HG03469 (cell line): ENCODE measurements at regions not wholly inside any gene's neighbourhood (a gene's known extent, or its start where the extent isn't known, plus 50 kb on each side); places are given as distances from the start of the nearest gene placed in this dataset.

Source experiments
- ATAC-seq: cut with Tn5 transposase; IDR thresholded peaks from one replicate; pipeline ENCODE4 v1.9.1; 2021; ENCODE audit warnings: mild to moderate bottlenecking, moderate library complexity, moderate number of reproducible peaks; ENCODE audit not compliant: unreplicated experiment

GRCh38 chr15:53401503-53401902, 358.0 kb downstream of the WDR72 start:
- no peak for ATAC-seq

- no peak for ATAC-seq
Measured at GRCh38 chr15:53400986-53401385, 358.5 kb downstream of the WDR72 start.

- no peak for ATAC-seq
Measured at GRCh38 chr15:53397041-53397616, 362.3 kb downstream of the WDR72 start.

- ATAC-seq = no peak
Measured at GRCh38 chr15:53395871-53396270, 363.6 kb downstream of the WDR72 start.

GRCh38 chr15:53390549-53390948, 368.9 kb downstream of the WDR72 start:
- ATAC-seq = no peak

GRCh38 chr15:53389271-53390037, 370.0 kb downstream of the WDR72 start:
- no peak for ATAC-seq

DNA sequence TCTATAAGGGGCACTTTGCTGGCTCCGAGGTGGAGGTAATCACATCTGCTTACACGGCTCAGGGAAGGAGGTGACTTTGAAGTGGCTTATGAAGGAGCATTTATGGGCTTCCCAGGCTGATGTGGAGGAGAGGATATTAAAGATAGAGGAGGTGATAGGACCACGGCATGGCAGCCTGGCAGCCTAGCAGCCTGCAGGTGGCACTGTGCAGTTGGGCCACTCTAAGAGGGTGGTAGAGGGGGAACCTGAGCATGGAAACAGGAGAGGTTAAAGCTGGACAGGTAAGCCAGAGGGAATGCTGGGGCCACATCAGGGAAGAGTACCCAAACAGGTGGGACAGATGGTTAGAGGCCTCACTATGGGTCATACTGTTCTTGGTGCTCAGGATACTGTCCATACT, 375.0 kb downstream of the WDR72 start:
- ATAC-seq = no peak

- no peak for ATAC-seq
Measured at GRCh38 chr15:53378096-53378800, 381.2 kb downstream of the WDR72 start.

DNA sequence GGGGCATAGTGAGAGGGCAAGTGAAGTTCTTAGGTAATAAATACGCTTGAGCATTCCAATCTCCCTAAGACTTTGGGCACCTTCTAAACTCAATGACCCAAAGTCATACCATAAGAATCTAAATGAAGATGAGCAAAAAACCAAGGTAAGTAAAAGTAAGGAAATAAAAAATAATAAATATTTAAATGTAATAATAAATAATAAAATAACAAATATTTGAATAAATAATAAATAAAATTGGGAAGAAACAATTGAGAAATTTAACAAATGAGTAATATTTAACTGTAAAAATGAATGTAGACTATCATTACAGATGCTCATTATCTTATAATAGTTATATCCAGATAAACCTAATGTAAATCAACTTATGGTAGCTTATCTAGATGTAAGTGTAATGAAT, 391.7 kb downstream of the WDR72 start:
- ATAC-seq = no peak

GRCh38 chr15:53360881-53361280, 398.6 kb downstream of the WDR72 start:
- ATAC-seq = no peak

- ATAC-seq = no peak
Measured at GRCh38 chr15:53359038-53359437, 400.4 kb downstream of the WDR72 start.

GRCh38 chr15:53354874-53355273, 404.6 kb downstream of the WDR72 start:
- no peak for ATAC-seq

- no peak for ATAC-seq
Measured at GRCh38 chr15:53351373-53351772, 408.1 kb downstream of the WDR72 start.

- no peak for ATAC-seq
Measured at GRCh38 chr15:53346583-53346982, 412.9 kb downstream of the WDR72 start.

GRCh38 chr15:53331328-53332190, 427.9 kb downstream of the WDR72 start:
- ATAC-seq = no peak

- ATAC-seq = no peak
Measured at GRCh38 chr15:53328341-53328740, 431.1 kb downstream of the WDR72 start.

DNA sequence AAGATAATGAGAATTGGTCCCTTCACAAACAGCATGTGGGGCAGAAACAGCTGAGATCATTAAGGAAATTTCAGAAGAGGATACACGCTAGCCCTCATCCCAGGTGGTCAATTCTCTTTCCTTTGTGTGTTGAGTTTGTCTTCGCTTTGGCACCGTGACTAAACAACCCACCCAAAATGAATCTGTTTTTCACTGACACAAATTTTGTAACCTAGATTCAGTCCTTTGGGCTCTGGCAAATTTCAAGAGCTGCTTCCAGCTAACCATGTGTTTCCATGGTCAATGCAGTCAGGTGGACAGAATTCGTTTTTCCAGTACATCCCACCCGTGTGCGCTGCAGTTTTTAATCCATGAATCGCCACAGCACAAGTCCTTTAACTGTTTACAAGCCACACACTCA, 435.4 kb downstream of the WDR72 start:
- no peak for ATAC-seq

DNA sequence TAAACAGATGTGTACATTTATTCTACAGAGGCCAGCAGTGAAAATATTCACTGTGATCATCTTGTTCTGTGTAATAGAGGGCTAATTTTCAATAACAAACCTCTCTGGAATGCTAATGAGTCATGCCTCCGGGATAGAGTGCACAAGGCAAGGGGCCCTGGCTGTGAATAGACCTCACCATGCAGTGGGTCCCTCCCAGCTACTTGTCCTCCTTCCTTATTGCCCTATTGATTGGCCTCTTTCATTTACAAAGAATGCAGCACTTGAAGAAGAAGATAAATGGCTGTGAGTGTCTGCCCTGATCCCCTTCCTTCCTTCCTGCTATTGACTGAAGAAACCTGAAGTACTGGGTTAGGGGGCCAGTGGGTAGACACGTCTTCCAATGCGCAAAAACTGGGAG, 436.3 kb downstream of the WDR72 start:
- no peak for ATAC-seq

DNA sequence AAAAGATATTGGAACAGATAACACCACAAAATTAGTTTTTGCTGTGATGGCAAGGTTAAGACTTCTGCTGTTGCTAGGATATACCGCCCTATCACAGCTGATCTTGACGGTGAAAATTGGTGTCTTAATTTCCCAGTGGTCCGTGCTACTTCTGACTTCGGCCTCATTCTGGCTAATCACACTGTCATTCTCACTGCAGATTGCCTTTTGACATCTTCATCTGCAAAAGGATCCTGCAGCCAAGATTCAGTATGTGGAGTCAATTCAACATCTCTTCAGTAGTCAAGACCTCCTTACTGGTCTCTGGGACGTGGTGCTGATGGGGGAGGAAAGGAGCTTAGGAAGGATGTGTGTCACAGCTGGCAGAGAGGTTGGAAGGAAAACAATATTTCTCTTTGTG, 438.6 kb downstream of the WDR72 start:
- ATAC-seq = no peak

DNA sequence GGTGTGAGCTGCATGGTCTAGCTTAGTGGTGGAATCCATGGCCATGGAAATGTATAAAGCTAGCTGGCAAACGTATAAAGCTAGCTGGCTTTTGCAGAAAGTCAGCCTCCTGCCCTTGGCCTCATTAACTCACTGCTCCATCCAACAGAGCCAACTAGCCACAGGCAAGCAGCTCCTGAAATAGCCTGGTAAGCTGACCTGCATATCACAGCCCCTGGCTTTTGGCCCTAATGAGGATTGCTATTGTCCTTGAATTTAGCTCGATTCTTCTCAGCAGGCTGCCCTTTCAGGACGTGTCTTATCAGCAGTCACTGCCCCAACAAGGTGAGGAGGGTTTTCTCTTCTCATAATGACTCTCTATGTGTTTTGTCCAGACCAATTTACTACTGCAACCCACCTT, 446.8 kb downstream of the WDR72 start:
- ATAC-seq = no peak

- no peak for ATAC-seq
Measured at GRCh38 chr15:53310709-53311108, 448.8 kb downstream of the WDR72 start.
